ENCODE measurements at regions not wholly inside any gene's neighbourhood (a gene's known extent, or its start where the extent isn't known, plus 50 kb on each side); places are given as distances from the start of the nearest gene placed in this dataset.

DNA sequence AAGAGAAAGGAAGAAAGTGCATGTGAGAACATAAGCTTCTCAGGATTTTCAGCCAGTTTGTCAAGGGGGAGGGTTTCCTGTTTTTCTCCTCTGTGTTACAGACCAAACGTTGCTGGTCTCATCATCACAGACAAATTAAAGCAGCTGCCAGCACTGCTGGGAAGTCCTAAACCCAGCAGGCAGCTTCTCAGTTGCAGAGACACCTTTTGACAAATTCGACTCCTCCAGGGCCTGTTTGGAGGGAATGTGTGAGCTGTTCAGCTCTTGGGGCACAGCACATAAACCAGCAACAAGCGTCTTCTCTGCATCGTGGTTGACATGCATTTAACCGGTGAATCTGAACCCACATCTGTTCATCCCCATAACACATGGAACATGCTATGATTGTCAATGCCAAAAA is 454.6 kb upstream of the RUNX1 start:
- no peak for TF ChIP-seq GATA3 (IDR thresholded peaks at IDR 0.05; ENCODE audit: low read depth, low read length)
- no peak for TF ChIP-seq GATA2 (IDR thresholded peaks at IDR 0.05; ENCODE audit: low read depth, low read length)

DNA sequence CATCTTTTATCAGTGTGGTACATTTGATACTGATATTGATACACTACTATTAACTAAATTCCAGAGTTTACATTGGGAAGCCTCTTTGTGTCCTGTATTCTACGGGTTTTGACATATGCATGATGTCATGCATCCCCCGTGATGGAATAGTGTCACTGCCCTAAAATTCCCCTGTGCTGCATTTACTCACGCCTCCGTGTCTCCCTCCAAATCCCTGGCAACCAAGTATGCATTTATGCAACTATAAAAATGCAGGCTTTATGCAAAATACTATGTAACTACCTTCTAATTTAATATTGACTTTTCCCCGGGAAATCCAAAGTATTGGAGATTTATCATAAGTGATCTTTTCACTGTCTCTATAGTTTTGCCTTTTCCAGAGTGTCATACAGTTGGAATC is 453.7 kb upstream of the RUNX1 start:
- no peak for TF ChIP-seq GATA2 (IDR thresholded peaks at IDR 0.05; ENCODE audit: low read depth, low read length)
- TF ChIP-seq GATA3 (IDR thresholded peaks at IDR 0.05; ENCODE audit: low read depth, low read length): no peak

DNA sequence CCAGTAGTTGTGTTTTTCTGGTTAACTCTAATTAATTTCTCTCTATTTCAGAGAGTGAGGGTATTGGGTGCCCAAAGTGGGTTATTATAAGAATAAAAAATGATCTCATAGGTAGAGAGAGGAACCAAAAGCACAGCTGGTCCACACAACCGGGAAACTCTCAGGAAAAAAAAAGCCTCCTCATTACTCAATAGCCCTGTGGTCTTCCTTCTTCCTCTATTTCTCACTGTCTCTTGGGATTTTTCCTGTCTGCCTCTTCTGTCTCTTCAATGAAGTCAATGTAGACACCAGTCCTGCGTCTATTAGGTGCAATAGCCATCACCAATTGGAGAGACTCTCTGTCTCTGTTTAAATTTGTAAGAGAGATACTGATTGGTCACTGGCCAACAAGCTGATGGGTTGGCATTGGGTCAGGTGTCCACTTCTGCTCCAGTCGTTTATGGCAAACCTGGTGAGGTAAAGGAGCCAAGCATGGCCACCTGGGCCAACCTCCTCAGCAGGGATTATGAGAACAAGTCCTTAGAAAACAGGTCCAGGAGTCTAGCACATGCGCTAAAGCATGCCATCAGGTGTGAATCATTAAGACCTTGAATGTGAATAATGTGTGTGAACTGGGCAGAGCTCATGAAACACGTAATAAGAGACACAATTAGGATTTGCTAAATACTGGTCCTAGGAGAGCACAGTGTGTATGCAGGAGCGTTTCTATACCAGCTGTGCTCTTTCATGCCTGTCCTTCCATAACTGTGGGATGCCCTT is 443.0 kb upstream of the RUNX1 start:
- TF ChIP-seq GATA3 (IDR thresholded peaks at IDR 0.05; ENCODE audit: low read depth, low read length): no peak
- TF ChIP-seq GATA2 (IDR thresholded peaks at IDR 0.05; ENCODE audit: low read depth, low read length): no peak

DNA sequence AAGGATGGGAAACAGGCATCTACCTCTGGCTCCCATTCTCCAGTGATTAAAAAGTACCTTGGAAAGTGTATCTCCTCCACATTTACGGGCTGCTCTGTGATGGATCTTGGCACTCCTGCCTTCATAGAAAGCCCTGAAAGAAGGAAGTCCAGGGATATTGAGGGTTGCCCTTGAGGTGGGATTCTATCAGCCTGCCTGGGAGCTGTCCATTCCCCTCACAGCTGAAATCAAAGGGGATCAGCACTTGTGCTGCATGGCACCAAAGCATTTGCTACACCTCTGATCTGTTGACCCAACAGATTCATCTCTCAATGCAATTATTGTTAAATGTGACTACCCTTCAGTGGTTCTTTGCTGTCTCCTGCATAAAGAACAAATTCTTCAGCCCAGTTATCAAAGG is 442.0 kb upstream of the RUNX1 start:
- TF ChIP-seq GATA2 (IDR thresholded peaks at IDR 0.05; ENCODE audit: low read depth, low read length) (no peak), GATA3 (IDR thresholded peaks at IDR 0.05; ENCODE audit: low read depth, low read length) (no peak)

DNA sequence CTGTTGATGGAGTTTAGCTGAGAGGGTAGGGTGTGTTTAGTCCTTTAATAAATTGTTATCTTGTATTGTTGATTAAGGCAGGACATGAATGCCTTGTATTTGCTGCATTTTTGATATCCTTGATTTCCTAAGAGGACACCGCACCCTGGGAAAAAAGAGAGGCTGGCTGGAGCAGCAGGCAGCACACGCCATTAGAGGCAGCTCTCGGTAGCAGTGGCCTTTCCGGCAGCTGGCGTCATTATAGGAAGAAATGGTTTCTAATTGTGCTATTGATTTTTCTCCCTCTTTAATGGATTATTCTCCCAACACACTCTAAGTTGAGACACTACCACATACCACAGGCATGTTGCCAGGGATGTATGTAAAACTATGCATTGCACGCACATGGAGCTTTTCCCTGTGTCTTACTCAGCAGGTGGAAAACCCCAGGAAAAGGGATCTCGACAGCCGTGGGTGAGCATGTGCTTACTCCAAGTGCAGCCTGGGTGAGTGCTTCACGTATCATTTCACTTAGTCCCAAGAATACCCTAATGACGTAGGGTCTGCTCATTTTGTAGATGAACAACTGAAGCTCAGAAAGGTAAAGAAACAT is 440.4 kb upstream of the RUNX1 start:
- TF ChIP-seq GATA2 (IDR thresholded peaks at IDR 0.05; ENCODE audit: low read depth, low read length) (no peak), GATA3 (IDR thresholded peaks at IDR 0.05; ENCODE audit: low read depth, low read length) (no peak)

DNA sequence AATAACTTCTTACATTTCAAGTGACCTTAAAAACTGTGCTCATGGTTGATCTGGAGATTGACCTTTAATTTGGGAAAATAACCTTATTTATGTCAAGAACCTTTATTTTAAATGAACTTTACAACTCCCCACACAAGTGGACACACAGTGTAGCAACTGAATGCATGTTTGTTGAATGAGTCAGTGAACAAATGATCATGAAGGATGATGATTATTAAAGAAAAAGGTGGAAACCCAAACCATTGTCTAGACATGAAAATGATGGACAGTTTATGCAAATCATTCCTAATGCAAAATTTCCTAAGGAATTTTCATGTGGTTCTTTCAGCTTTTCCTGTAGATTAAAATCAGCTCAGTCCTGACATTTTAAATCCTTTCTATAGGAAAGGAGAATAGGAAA is 439.8 kb upstream of the RUNX1 start:
- TF ChIP-seq GATA3 (IDR thresholded peaks at IDR 0.05; ENCODE audit: low read depth, low read length) (no peak), GATA2 (IDR thresholded peaks at IDR 0.05; ENCODE audit: low read depth, low read length) (no peak)

DNA sequence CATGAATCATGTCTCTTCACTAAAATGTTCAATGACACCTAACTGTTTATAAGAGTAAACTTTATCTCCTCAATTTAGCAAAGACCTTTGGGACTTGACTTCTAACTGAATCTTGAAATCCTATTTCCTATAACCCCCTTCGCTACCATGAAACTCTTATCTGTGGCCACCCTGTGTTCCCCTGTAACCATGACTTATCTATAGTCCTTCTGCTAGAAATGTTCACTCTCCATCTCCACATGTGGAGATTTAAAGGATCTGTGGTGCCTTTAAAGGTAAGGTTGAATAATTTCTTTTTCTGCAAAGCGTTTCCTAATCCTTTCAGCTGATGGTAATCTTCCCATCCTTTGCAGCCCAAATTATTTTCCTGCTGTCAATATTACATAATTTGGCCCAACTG is 436.3 kb upstream of the RUNX1 start:
- TF ChIP-seq GATA3 (IDR thresholded peaks at IDR 0.05; ENCODE audit: low read depth, low read length): no peak
- TF ChIP-seq GATA2 (IDR thresholded peaks at IDR 0.05; ENCODE audit: low read depth, low read length): no peak

DNA sequence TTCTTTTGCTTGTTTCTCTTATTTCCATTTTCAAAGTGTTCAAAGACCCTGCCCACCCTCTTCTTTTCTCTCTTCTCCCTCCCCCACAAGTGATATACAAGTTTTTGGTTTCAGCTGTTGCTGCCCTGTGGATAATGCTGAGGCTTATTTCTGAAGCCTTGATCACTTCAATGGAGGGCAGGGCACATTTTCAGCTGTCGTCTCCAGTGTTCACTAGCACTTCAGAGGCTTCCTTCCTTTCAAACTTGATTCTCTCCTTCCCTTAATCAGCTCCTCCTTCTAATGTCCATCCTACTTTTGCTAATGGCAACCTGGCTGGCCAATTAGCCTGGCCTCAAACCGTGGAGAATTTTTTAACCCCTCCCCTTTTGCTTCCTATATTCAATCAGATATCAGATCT is 435.7 kb upstream of the RUNX1 start:
- TF ChIP-seq GATA2 (IDR thresholded peaks at IDR 0.05; ENCODE audit: low read depth, low read length) (no peak), GATA3 (IDR thresholded peaks at IDR 0.05; ENCODE audit: low read depth, low read length) (no peak)

DNA sequence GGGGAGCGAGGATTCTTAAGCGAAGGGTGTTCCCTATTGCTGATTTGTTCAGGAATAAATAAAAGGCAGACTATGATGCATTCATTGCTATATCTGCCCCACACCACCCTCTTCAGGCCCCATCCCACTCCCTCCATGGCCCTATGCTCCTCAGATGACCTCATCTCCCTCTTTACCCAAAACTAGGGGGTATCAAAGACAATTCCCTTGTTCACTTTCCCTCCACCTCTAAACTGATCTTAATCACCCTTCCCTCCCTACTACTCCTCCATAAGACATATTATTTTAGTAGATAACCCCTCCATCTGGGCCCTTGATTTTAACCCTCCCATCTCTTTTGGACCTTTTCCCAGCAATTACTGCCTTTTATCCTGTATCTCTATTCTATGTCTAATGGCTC is 434.9 kb upstream of the RUNX1 start:
- TF ChIP-seq GATA2 (IDR thresholded peaks at IDR 0.05; ENCODE audit: low read depth, low read length) (no peak), GATA3 (IDR thresholded peaks at IDR 0.05; ENCODE audit: low read depth, low read length) (no peak)

DNA sequence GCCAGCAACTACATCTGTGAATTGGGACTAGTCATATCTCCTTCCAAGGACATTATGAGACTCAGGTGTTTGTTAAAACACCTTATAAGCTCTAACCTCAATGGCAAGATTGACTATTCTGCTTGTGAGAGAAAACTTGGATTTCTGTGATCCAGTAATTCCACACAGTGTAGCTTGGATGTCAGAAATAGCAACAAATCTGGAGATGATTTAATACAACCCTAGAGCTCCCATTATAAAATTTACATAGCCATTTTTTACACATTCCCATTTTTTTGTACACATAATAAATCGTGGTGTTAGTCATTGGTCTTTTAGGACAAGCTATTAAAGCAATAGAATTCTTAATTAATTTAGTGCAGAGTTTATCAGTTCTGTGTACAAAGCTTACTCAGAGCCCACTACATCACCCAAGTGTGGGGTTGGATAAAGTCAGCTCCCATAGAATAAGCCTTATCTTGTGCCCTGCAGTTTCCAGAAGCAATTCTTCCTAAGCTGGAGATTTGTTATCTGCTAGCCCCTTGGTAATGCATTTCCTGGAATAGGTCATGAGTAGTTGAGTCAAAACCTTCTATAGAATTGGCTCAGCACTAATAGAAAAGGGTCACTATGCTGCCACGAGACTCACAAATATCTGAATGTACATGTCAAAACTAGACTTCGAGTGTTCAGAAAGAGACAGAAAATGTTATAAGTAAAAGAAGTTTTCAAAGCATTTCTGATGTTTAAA is 434.0 kb upstream of the RUNX1 start:
- no peak for TF ChIP-seq GATA2 (IDR thresholded peaks at IDR 0.05; ENCODE audit: low read depth, low read length)
- TF ChIP-seq GATA3 (IDR thresholded peaks at IDR 0.05; ENCODE audit: low read depth, low read length): no peak

DNA sequence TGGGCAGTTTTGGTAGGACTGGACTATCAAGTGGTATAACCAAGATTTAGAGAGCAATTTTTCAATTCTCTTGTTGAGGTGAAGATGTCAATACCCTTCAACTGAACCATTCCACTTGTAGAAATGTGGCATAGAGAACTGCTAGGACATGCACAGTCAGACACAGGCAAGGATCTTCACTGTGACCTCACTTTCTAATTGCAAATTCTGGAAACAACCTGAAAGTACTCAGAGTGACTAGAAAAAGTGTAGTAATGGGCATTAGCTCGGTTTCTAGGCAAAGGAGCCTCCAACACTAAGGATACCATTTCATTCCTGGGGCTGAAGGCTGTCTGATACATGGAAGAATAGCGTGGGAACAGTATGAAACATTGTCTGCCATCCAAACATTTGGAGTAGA is 433.0 kb upstream of the RUNX1 start:
- TF ChIP-seq GATA3 (IDR thresholded peaks at IDR 0.05; ENCODE audit: low read depth, low read length) (no peak), GATA2 (IDR thresholded peaks at IDR 0.05; ENCODE audit: low read depth, low read length) (no peak)

DNA sequence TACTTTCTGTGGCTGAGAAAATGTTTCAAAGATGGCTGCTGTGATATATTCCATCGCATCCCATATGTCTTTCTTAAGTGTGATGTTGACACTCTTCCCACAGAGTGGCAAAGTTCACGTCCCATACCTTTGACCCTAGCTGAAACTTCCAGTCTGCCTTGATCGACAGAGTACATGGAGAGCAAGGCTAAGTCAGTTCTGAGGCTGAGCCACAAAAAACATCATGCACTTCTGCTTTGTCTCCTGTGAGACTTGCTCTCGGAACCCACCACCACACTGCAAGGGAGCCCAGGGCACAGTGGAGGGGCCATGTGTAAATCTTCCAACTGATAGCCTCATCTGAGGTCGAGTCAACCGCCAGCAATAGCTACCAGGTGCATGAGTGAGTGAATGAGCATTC is 431.9 kb upstream of the RUNX1 start:
- no peak for TF ChIP-seq GATA3 (IDR thresholded peaks at IDR 0.05; ENCODE audit: low read depth, low read length)
- no peak for TF ChIP-seq GATA2 (IDR thresholded peaks at IDR 0.05; ENCODE audit: low read depth, low read length)

DNA sequence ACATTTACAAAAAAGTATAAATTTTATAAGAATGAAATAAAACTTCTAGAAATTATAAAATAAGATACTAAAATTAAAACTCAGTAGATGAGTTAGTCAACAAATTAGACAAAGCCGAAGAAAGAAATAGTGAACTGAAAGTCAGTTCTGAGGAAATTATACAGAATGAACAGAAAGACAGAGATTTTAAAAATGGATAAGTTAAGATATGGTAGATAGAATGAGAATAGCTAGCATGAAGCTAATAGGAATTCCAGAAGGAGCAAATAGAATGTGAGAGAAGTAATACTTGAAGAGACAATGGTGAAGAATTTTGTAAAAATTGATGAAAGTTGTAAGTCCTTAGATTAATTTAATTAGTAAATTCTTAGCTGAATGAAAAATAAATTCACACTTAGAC is 430.4 kb upstream of the RUNX1 start:
- TF ChIP-seq GATA3 (IDR thresholded peaks at IDR 0.05; ENCODE audit: low read depth, low read length) (no peak), GATA2 (IDR thresholded peaks at IDR 0.05; ENCODE audit: low read depth, low read length) (no peak)

DNA sequence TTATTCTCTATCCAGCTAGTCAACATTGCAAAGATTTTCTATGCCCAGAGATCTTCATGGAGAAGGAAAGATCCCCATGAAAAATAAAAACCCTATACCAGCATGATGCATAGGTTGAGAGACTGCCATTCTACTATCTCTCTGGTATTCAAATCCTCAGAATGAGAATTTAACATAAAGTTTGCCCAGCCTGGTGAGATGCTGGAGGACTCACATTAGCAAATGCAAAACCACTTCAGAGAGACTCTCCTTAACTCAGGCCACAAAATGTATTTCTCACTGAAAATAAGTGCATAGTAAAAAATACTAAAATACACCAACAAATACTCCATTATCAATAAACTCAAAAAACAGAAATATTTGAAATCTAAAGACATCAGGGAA is 430.0 kb upstream of the RUNX1 start:
- no peak for TF ChIP-seq GATA2 (IDR thresholded peaks at IDR 0.05; ENCODE audit: low read depth, low read length)
- no peak for TF ChIP-seq GATA3 (IDR thresholded peaks at IDR 0.05; ENCODE audit: low read depth, low read length)

Data from SH-SY5Y (cell line).